GM10248 (cell line): ENCODE measurements at regions not wholly inside any gene's neighbourhood (a gene's known extent, or its start where the extent isn't known, plus 50 kb on each side); places are given as distances from the start of the nearest gene placed in this dataset.
"Not testable (repeated sequence)": the region's sequence is repeated elsewhere in the genome, so short reads cannot be mapped to it uniquely, and the experiment has no call there.

ENCODE experiments used
- CTCF ChIA-PET: fragments of 300-600 bp; sonication (Branson Sonifier 250); formaldehyde crosslinking; extraction: SDS; loops from one replicate; lab custom pipeline; 2021; ENCODE audit warnings: antibody characterized with exemption; lab: Yijun Ruan, JAX
- POLR2A ChIA-PET: fragments of 350-650 bp; sonication (Branson Sonifier 250); formaldehyde crosslinking; extraction: SDS; loops from one replicate; lab custom pipeline; 2020; ENCODE audit warnings: antibody characterized with exemption; lab: Yijun Ruan, JAX
- DNase-seq: peaks from one replicate; pipeline ENCODE4 v3.0.0; 2012; ENCODE audit errors: extremely low spot score
- TF ChIP-seq, protein P1 (sequence below): IDR thresholded peaks from 2 replicates; pipeline ENCODE4 v1.5.1; 2012; ENCODE audit warnings: mild to moderate bottlenecking, low read depth; ENCODE audit errors: extremely low read depth, missing control alignments, control extremely low read depth

DNA sequence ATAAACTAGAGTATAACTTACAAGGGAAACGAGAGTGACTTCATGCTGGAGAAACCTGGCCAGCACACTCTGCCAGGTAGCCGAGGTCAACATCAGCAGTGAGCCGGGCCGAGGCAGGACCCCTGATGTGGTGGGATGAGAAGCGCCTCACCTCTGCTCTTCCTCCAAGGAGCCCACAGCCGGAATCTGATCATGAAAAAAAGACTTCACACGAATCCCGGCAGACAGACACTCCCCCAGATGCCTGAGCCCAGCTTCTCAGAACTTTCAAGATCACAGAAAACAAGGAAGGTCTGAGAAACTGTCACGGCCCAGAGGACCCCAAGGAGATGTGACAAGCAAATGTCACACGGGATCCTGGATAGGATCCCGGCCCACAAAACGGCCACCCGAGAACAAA, 116.9 kb upstream of the FAM20C start:
- DNase-seq, POLR2A ChIA-PET, CTCF ChIA-PET: not testable (repeated sequence)

DNA sequence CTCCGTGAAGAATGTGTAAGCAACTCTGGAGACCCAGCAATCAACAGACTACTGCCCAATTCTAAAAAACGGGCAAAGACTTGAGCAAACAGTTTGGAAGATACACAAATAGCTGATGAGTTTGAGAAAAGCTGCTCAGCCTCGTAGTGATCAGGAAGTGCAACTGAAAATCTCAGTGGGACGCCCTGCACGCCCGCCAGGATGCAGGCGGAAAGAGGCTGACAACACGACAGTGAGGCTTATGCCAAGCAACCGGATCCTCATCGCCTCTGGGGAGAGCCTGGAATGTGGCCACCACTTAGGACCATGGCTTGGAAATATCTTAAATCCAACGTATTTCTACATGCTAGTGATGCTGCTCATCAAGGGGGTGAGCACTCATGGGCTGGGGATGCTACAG, 116.2 kb upstream of the FAM20C start:
- CTCF ChIA-PET, POLR2A ChIA-PET, DNase-seq: not testable (repeated sequence)

DNA sequence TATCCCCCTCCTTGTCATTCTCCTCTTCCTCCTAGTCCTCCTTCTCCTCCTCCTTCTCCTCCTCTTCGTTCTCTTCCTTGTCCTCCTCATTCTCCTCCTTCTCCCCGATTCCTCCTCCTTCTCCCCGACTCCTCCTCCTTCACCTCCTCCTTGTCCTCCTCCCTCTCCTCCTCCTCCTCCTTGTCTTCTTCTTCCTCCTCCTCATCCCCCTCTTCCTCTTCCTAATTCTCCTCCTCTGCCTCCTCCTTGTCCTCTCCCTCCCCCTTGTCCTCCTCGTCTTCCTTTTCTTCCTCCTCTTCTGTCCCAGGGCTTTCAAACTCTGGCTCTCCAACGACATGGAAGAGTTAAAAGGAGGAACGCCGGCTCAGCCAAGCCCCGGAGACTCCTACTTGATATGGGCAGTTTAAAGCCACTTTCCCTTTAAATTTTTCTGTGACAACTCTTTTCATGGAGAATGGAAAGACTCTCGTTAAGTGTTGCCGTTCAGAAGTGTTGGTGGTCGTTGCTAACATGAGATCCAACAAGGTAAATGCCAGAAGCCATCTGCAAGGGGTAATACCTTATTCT, 115.5 kb upstream of the FAM20C start:
- DNase-seq, POLR2A ChIA-PET, CTCF ChIA-PET: not testable (repeated sequence)

DNA sequence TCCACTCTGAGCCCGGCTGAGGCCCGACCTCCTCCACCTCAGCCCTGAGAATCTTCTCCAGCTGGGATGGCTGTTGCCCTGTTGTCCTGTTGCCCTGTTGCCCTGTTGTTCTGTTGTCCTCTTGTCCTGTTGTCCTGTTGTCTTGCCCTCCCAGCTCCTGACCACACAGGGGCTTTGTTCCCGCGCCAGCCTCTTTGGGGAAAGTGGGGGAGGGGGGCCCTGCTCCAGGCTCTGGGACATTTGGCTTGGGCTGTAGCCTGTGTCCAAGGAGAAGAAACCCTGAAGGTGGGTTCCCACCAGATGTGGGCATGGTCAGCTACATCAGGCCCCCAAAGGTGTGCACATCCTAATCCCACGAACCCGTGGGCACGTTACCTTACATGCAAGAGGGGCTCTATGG, 113.5 kb upstream of the FAM20C start:
- POLR2A ChIA-PET, CTCF ChIA-PET, DNase-seq: not testable (repeated sequence)

DNA sequence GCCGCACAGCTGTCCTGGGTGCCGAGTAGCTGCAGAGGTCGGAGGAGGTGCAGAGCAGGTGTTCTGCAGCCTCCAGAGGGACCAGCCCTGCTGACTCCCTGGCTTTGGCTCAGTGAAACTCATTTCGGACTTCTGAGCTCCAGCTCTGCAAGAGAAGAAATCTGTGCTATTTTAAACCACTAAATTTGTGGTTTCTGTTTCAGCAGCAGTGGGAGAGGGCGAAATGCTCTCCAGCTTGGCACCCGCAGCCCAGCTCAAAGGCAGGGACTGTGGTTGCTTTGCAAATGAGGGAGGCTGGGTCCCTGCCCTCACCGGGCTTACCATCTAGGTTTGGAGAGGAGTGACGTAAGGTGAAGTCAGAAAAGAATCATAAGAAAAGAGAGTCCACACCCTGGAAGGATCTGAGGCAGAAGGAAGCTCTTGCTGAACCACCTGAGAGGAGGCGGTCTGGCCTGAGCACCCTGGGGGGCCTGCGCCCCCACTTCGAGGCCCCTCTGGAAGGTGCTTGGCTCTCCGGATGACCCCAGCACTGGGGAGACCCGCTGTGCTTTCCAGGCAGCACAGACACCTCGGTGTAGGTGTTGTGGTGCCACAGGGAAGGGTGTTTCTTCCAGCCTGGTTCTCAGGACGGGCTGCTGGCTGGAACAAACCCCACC, 112.8 kb upstream of the FAM20C start:
- POLR2A ChIA-PET, DNase-seq, CTCF ChIA-PET: not testable (repeated sequence)

DNA sequence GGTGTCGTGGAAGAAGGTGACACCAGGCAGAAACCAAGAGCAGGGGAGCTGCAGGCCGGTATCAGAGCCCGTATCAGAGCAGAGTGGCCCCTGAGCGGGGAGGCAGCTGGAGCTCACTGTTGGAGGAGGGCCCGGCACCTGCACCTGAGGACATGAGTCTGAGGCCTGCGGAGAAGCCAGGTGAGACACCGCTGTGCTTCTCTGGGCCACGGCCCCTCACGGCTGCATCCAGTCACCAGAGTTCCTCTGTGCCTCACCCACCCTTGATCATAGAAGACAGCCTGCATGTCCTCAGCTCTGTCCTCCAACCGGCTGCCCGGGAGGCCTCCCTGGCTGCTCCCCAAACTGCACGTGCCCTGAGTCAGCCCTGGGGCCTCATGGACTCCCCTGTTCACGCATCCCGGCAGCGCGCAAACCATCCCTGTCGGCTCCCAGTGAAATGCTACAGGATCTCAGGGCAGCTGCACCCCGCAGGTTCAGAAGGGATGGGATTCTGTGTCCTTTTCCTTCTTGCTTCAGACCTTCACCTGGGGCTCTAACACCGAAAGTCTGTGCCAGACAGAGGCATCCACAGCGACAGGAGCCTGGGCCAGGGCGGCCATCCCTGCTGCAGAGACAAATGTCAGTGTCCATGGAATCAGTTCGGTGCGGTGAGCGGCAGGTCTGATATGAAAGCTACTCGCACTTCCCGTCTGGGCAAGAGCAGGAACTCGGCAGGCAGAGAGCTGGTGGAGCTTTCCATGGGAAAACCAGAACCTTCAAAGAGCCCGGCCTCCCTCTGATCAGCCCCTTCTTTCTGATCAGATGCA, 111.9 kb upstream of the FAM20C start:
- CTCF ChIA-PET = no interaction called here
- DNase-seq = no peak
- TF ChIP-seq, protein P1, sequence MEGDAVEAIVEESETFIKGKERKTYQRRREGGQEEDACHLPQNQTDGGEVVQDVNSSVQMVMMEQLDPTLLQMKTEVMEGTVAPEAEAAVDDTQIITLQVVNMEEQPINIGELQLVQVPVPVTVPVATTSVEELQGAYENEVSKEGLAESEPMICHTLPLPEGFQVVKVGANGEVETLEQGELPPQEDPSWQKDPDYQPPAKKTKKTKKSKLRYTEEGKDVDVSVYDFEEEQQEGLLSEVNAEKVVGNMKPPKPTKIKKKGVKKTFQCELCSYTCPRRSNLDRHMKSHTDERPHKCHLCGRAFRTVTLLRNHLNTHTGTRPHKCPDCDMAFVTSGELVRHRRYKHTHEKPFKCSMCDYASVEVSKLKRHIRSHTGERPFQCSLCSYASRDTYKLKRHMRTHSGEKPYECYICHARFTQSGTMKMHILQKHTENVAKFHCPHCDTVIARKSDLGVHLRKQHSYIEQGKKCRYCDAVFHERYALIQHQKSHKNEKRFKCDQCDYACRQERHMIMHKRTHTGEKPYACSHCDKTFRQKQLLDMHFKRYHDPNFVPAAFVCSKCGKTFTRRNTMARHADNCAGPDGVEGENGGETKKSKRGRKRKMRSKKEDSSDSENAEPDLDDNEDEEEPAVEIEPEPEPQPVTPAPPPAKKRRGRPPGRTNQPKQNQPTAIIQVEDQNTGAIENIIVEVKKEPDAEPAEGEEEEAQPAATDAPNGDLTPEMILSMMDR = no peak
- POLR2A ChIA-PET = no interaction called here

DNA sequence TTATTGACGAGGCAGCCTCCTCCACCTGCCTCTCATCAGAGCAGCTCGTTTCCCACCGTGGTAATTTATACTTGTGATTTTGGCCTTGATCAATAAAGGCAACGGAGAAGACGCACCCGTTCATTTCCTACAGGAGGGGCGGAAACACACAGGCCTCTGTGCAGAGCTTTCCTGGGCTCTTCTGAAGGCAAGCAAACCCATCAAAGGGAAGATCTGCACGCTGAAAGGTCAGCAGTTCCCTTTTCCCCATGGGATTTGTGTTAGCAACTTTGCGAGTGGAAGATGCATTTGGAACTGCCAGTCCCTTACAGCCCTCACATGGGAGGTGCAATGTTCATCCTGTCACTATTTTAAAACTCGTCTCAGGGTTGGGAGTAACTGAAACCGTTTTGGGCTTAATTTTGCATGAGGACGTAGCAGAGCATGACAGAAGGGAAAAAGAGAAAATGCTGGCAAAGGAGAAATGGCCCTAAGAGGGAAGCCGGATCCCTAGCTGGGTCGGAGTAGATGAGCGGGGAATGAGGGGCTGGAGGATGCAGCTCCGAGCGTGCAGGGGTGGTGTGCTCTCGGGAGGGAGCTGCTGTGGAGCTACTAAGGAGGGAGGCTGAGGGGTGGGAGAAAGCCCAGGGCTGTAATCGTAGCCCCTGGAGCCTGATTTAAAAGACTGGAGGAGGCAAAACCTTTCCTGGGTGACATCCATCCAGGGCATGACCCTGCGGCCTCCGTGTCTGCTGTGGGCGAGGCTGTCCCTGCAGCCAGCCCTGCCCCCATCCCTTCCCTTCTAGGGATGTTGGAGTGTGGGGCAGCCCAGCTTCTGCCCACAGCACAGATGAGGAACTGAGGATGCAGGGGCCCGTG, 111.1 kb upstream of the FAM20C start:
- DNase-seq = no peak
- POLR2A ChIA-PET = no interaction called here
- CTCF ChIA-PET = no interaction called here
- TF ChIP-seq, protein P1 = no peak

DNA sequence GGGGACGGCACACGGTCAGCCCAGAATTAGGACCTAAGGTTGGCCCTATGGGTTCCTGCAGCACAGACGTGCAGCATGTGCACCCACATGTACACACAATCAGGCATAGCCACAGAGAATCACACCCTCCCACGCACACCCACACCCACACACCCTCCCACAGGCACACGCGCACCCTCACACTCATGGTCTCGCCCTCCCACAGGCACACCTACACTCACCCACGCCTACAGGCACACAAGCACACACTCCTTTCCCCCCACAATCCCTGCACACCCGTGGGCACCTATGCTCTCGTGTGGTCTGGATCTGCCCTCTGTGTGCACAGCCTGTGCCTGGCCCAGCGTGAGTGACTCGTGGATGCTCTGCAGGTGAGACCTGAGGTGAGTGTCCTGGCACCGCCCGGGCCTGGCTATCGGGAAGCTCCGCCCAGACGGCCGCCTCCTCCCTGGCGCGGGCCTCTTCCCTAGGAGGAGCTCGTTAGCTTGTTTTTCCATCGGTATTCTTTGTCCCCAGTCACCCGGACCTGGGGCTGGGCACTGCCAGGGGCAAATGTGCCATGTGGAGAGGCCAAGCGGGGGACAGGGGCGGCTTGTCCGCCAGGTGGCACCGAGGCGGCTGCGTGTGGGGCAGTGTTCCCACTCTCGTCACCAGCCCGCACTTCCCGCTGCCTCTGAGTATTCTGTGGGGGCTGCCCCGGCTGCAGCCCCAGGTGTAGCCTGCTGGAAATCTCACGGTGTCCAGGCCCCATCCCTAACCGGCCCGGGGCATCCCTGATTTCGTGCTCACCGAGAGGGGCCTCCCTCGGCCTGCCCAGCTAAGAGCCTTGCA, 110.2 kb upstream of the FAM20C start:
- ChIA-PET CTCF (no interaction called here), POLR2A (no interaction called here)
- DNase-seq = no peak
- TF ChIP-seq, protein P1 = no peak
